Right kidney (tissue), 1 donor: ENCODE measurements at regions not wholly inside any gene's neighbourhood (a gene's known extent, or its start where the extent isn't known, plus 50 kb on each side); places are given as distances from the start of the nearest gene placed in this dataset.
"Not testable (repeated sequence)": the region's sequence is repeated elsewhere in the genome, so short reads cannot be mapped to it uniquely, and the experiment has no call there.

Source experiments
- DNase-seq: peaks from one replicate; pipeline ENCODE4 v3.0.0-alpha.2; 2016

- no peak for DNase-seq
Measured at GRCh38 chr15:95663156-95664100, 667.1 kb upstream of the NR2F2 start.

GRCh38 chr15:95664450-95664849, 666.0 kb upstream of the NR2F2 start:
- DNase-seq = no peak

- DNase-seq = peak; percentile 39
Measured at GRCh38 chr15:95669146-95669922, 661.2 kb upstream of the NR2F2 start.

GRCh38 chr15:95674031-95674430, 656.5 kb upstream of the NR2F2 start:
- no peak for DNase-seq

GRCh38 chr15:95676500-95676899, 654.0 kb upstream of the NR2F2 start:
- no peak for DNase-seq

GRCh38 chr15:95679847-95680582, 650.5 kb upstream of the NR2F2 start:
- no peak for DNase-seq

GRCh38 chr15:95680728-95681127, 649.8 kb upstream of the NR2F2 start:
- no peak for DNase-seq

- no peak for DNase-seq
Measured at GRCh38 chr15:95681836-95682544, 648.5 kb upstream of the NR2F2 start.

GRCh38 chr15:95684126-95684525, 646.4 kb upstream of the NR2F2 start:
- no peak for DNase-seq

GRCh38 chr15:95684693-95685115, 645.8 kb upstream of the NR2F2 start:
- no peak for DNase-seq

GRCh38 chr15:95687061-95687460, 643.4 kb upstream of the NR2F2 start:
- no peak for DNase-seq

- no peak for DNase-seq
Measured at GRCh38 chr15:95687686-95688085, 642.8 kb upstream of the NR2F2 start.

- DNase-seq = no peak
Measured at GRCh38 chr15:95690631-95691340, 639.7 kb upstream of the NR2F2 start.

- DNase-seq = no peak
Measured at GRCh38 chr15:95693917-95694316, 636.6 kb upstream of the NR2F2 start.

- DNase-seq = no peak
Measured at GRCh38 chr15:95698230-95698629, 632.3 kb upstream of the NR2F2 start.

- DNase-seq = no peak
Measured at GRCh38 chr15:95698951-95699350, 631.5 kb upstream of the NR2F2 start.

- DNase-seq = no peak
Measured at GRCh38 chr15:95699578-95699977, 630.9 kb upstream of the NR2F2 start.

- not testable (repeated sequence) for DNase-seq
Measured at GRCh38 chr15:95700692-95701091, 629.8 kb upstream of the NR2F2 start.

GRCh38 chr15:95701410-95701809, 629.1 kb upstream of the NR2F2 start:
- DNase-seq = no peak

GRCh38 chr15:95709959-95710695, 620.4 kb upstream of the NR2F2 start:
- no peak for DNase-seq

GRCh38 chr15:95712785-95713184, 617.7 kb upstream of the NR2F2 start:
- no peak for DNase-seq
